Calu3 (cell line): ENCODE measurements at regions not wholly inside any gene's neighbourhood (a gene's known extent, or its start where the extent isn't known, plus 50 kb on each side); places are given as distances from the start of the nearest gene placed in this dataset.
"Not testable (repeated sequence)": the region's sequence is repeated elsewhere in the genome, so short reads cannot be mapped to it uniquely, and the experiment has no call there.

Experiments
- BruUV-seq: library from RNA; stranded (reverse); fragments of 400-500 nt; replicated peaks from 2 replicates; lab custom pipeline; 2021; lab: Mats Ljungman, UMichigan
- CTCF ChIA-PET: fragments of 300-600 bp; sonication (Branson Sonifier 250); formaldehyde crosslinking; loops from one replicate; lab custom pipeline; 2022; ENCODE audit warnings: antibody characterized with exemption; lab: Charles Lee
- DNase-seq: peaks from one replicate; pipeline ENCODE4 v3.0.0; 2022
- H3K27ac Mint-ChIP-seq: one replicate; pipeline ENCODE4 v1.8.0; 2022; ENCODE audit warnings: mixed read lengths; ENCODE audit not compliant: unreplicated experiment
- H3K27me3 Mint-ChIP-seq: one replicate; pipeline ENCODE4 v1.8.0; 2022; ENCODE audit warnings: mixed read lengths; ENCODE audit not compliant: unreplicated experiment
- H3K36me3 Mint-ChIP-seq: one replicate; pipeline ENCODE4 v1.8.0; 2022; ENCODE audit warnings: mild to moderate bottlenecking, moderate library complexity, mixed read lengths; ENCODE audit not compliant: insufficient read depth, unreplicated experiment
- H3K4me1 Mint-ChIP-seq: one replicate; pipeline ENCODE4 v1.8.0; 2022; ENCODE audit warnings: mild to moderate bottlenecking, low read depth, mixed read lengths; ENCODE audit not compliant: unreplicated experiment
- H3K4me3 Mint-ChIP-seq: one replicate; pipeline ENCODE4 v1.8.0; 2022; ENCODE audit warnings: mild to moderate bottlenecking, low read depth, moderate library complexity, mixed read lengths; ENCODE audit not compliant: unreplicated experiment
- H3K9me3 Mint-ChIP-seq: one replicate; pipeline ENCODE4 v1.8.0; 2022; ENCODE audit warnings: low read depth, mixed read lengths; ENCODE audit not compliant: unreplicated experiment
- CTCF ChIP-seq: fragments of 200-600 bp; IDR thresholded peaks from one replicate; pipeline ENCODE4 v1.8.0; 2022; ENCODE audit warnings: antibody characterized with exemption; ENCODE audit not compliant: unreplicated experiment
- intact Hi-C: fragments of 100-400 bp; cut with micrococcal nuclease; formaldehyde crosslinking; loops from one replicate; pipeline ENCODE4 v1.10.0; 2022; ENCODE audit not compliant: unreplicated experiment

- H3K4me1 Mint-ChIP-seq, result no peaks in the 10 kb centered on the region
- H3K4me3 Mint-ChIP-seq, result no peak overlapping the region
- no TSS peak for BruUV-seq
- no peak for TF ChIP-seq CTCF
- CTCF ChIA-PET, result no interaction called here
- H3K36me3 Mint-ChIP-seq, result no peaks in the 10 kb centered on the region
- no peak overlapping the region for H3K27ac Mint-ChIP-seq
- intact Hi-C loops, result no loop called here
- peaks cover 35% of the 10 kb centered on the region for H3K27me3 Mint-ChIP-seq
- peaks cover 3% of the 10 kb centered on the region for H3K9me3 Mint-ChIP-seq
- DNase-seq, result no peak
Observed at GRCh38 chr7:24169077-24169624, 114.8 kb upstream of the NPY start.

GRCh38 chr7:24171951-24172350 is 112.0 kb upstream of the NPY start:
- H3K36me3 Mint-ChIP-seq, H3K9me3 Mint-ChIP-seq, H3K4me1 Mint-ChIP-seq, BruUV-seq, H3K27ac Mint-ChIP-seq, DNase-seq, intact Hi-C loops, H3K4me3 Mint-ChIP-seq, CTCF ChIA-PET: not testable (repeated sequence)
- peaks cover 24% of the 10 kb centered on the region for H3K27me3 Mint-ChIP-seq

- no peaks in the 10 kb centered on the region for H3K36me3 Mint-ChIP-seq
- no TSS peak for BruUV-seq
- intact Hi-C loops, result no loop called here
- H3K4me1 Mint-ChIP-seq, result no peaks in the 10 kb centered on the region
- H3K27ac Mint-ChIP-seq, result no peak overlapping the region
- TF ChIP-seq CTCF, result no peak
- CTCF ChIA-PET, result no interaction called here
- DNase-seq, result no peak
- no peak overlapping the region for H3K4me3 Mint-ChIP-seq
- no peaks in the 10 kb centered on the region for H3K9me3 Mint-ChIP-seq
- peaks cover 24% of the 10 kb centered on the region for H3K27me3 Mint-ChIP-seq
Observed at GRCh38 chr7:24172856-24173255, 111.1 kb upstream of the NPY start.

GRCh38 chr7:24175603-24176002 is 108.4 kb upstream of the NPY start:
- CTCF ChIA-PET, result no interaction called here
- BruUV-seq, result no TSS peak
- Mint-ChIP-seq H3K9me3 (no peaks in the 10 kb centered on the region), H3K4me3 (no peak overlapping the region), H3K27me3 (peaks cover 25% of the 10 kb centered on the region), H3K4me1 (no peaks in the 10 kb centered on the region), H3K27ac (no peak overlapping the region), H3K36me3 (no peaks in the 10 kb centered on the region)
- no peak for DNase-seq
- intact Hi-C loops, result no loop called here
- TF ChIP-seq CTCF, result no peak

GRCh38 chr7:24178811-24179570 is 105.0 kb upstream of the NPY start:
- H3K4me3 Mint-ChIP-seq, result no peak overlapping the region

More at GRCh38 chr7:24178811-24179570, 105.0 kb upstream of the NPY start:
- intact Hi-C loops, result no loop called here
- no peaks in the 10 kb centered on the region for H3K36me3 Mint-ChIP-seq
- no peak for DNase-seq
- H3K9me3 Mint-ChIP-seq, result no peaks in the 10 kb centered on the region
- CTCF ChIA-PET, result no interaction called here
- no peak overlapping the region for H3K27ac Mint-ChIP-seq
- TF ChIP-seq CTCF, result no peak
- H3K27me3 Mint-ChIP-seq, result peaks cover 13% of the 10 kb centered on the region
- BruUV-seq, result no TSS peak
- H3K4me1 Mint-ChIP-seq, result no peaks in the 10 kb centered on the region
